NCI-H774 (cell line): ENCODE measurements at regions not wholly inside any gene's neighbourhood (a gene's known extent, or its start where the extent isn't known, plus 50 kb on each side); places are given as distances from the start of the nearest gene placed in this dataset.

Experiments
- DNase-seq: peaks from one replicate; lab custom pipeline; 2025; lab: John Stamatoyannopoulos, UW

DNA sequence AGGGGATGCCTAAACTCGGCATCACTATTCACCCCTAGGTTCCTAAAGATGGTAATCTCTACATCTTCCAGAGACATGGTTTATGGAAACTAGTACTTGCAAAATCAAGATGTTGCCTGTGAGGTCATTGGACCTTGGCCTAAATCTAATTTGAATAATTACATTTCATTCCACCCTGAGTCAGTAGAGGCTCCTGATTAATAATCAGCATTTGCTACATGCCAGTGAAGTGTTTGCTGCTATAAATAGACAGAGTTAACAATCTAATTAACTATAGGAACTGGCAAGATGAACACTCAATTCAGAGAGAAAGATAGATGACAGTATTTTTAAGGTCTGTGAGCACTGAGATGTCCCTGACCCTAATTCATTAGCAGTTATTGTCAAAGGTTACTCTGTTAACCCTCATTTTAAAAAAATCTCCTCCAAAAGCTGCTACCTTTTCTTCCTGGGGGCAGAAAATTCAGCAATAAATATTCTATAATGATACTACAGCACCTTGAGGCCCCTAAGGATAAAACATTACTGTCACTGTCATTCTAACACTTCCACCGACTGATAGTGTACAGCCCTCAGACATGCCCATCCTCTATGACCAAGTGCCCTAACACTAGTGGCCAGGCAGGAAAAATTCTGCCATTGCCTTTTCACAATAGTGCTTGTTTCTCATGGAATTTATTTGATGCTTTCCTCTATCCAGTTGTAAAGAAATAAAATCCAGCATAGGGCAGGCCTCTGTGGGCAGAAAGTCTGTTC is 65.7 kb upstream of the CCDC196 start:
- no peak for DNase-seq

GRCh38 chr14:66421990-66422946 is 63.9 kb upstream of the CCDC196 start:
- DNase-seq = no peak

- DNase-seq = no peak
Measured at GRCh38 chr14:66425402-66425801, 60.8 kb upstream of the CCDC196 start.

GRCh38 chr14:66426451-66426850 is 59.7 kb upstream of the CCDC196 start:
- no peak for DNase-seq

DNA sequence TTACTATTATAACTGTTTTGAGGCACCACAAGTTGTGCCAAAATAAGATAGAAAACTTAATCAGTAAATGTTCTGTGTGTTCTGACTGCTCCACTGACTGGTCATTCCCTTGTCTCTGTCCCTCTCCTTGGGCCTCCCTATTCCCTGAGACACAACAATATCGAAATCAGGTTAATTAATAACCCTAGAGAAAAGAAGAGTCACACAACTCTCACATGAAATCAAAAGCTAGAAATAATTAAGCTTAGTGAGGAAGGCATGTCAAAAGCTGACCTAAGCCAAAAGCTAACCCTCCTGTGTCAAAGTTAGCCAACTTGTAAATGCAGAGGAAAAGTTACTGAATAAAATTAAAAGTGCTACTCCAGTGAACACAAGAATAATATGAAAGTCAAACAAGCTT is 53.8 kb upstream of the CCDC196 start:
- no peak for DNase-seq

- DNase-seq = no peak
Measured at GRCh38 chr14:66434464-66434863, 51.7 kb upstream of the CCDC196 start.

DNA sequence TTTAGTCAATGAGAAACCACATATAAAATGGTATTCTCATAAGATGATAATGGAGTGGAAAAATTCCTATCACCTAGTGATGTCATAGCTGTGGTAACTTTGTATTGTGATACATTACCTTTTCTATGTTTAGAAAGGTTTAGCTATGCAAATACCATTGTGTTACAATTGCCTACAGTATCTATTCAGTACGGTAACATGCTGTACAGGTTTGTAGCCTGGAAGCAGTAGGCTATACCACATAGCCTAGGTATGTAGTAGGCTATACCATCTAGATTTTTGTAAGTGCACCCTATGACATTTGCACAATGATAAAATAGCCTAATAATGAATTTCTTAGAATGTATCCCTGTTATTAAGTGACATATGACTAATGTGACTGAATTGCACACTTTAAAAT is 50.5 kb upstream of the CCDC196 start:
- no peak for DNase-seq
